DND-41 (cell line): ENCODE measurements at regions not wholly inside any gene's neighbourhood (a gene's known extent, or its start where the extent isn't known, plus 50 kb on each side); places are given as distances from the start of the nearest gene placed in this dataset.

Experiments used
- EZH2 ChIP-seq: IDR thresholded peaks from 3 replicates; pipeline ENCODE4 v1.6.1; 2012; ENCODE audit warnings: borderline replicate concordance, low read depth, mild to moderate bottlenecking, moderate library complexity, low read length, inconsistent platforms; ENCODE audit not compliant: severe bottlenecking
- TF ChIP-seq, protein P1 (sequence below): IDR thresholded peaks from 2 replicates; pipeline ENCODE4 v1.5.1; 2012; ENCODE audit warnings: borderline replicate concordance, low read length, moderate library complexity, mild to moderate bottlenecking; ENCODE audit not compliant: poor library complexity, severe bottlenecking; ENCODE audit errors: extremely low read depth

GRCh38 chr20:60070791-60071190 is 112.6 kb downstream of the CDH26 start:
- TF ChIP-seq, protein P1, sequence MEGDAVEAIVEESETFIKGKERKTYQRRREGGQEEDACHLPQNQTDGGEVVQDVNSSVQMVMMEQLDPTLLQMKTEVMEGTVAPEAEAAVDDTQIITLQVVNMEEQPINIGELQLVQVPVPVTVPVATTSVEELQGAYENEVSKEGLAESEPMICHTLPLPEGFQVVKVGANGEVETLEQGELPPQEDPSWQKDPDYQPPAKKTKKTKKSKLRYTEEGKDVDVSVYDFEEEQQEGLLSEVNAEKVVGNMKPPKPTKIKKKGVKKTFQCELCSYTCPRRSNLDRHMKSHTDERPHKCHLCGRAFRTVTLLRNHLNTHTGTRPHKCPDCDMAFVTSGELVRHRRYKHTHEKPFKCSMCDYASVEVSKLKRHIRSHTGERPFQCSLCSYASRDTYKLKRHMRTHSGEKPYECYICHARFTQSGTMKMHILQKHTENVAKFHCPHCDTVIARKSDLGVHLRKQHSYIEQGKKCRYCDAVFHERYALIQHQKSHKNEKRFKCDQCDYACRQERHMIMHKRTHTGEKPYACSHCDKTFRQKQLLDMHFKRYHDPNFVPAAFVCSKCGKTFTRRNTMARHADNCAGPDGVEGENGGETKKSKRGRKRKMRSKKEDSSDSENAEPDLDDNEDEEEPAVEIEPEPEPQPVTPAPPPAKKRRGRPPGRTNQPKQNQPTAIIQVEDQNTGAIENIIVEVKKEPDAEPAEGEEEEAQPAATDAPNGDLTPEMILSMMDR: no peak
- no peak for TF ChIP-seq EZH2
